GM21390 (cell line): ENCODE measurements at regions not wholly inside any gene's neighbourhood (a gene's known extent, or its start where the extent isn't known, plus 50 kb on each side); places are given as distances from the start of the nearest gene placed in this dataset.

Experiments used
- ATAC-seq: cut with Tn5 transposase; IDR thresholded peaks from one replicate; pipeline ENCODE4 v1.9.1; 2021; ENCODE audit not compliant: unreplicated experiment

- no peak for ATAC-seq
These were observed 50.2 kb upstream of the CTAGE1 start for GRCh38 chr18:22467760-22468553.

GRCh38 chr18:22468554-22468891 lies 50.8 kb upstream of the CTAGE1 start:
- ATAC-seq: no peak

- ATAC-seq: no peak
These were observed 51.5 kb upstream of the CTAGE1 start for GRCh38 chr18:22469061-22469734.

DNA sequence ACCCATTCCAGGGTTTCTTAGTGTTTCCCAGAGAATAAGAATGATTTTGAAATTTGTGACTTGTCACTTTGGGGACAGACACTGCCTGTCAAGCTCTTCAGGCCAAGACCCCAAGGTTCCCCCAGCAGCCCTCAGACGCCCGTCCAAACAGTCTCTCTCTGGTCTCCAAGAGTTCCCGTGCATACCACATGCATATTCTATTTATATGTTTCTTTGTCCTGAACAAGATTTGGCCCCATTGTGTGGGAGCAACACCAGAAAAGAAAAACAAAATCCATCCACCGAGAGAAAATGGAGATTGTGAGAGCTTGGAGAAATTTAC lies 52.2 kb upstream of the CTAGE1 start:
- no peak for ATAC-seq

DNA sequence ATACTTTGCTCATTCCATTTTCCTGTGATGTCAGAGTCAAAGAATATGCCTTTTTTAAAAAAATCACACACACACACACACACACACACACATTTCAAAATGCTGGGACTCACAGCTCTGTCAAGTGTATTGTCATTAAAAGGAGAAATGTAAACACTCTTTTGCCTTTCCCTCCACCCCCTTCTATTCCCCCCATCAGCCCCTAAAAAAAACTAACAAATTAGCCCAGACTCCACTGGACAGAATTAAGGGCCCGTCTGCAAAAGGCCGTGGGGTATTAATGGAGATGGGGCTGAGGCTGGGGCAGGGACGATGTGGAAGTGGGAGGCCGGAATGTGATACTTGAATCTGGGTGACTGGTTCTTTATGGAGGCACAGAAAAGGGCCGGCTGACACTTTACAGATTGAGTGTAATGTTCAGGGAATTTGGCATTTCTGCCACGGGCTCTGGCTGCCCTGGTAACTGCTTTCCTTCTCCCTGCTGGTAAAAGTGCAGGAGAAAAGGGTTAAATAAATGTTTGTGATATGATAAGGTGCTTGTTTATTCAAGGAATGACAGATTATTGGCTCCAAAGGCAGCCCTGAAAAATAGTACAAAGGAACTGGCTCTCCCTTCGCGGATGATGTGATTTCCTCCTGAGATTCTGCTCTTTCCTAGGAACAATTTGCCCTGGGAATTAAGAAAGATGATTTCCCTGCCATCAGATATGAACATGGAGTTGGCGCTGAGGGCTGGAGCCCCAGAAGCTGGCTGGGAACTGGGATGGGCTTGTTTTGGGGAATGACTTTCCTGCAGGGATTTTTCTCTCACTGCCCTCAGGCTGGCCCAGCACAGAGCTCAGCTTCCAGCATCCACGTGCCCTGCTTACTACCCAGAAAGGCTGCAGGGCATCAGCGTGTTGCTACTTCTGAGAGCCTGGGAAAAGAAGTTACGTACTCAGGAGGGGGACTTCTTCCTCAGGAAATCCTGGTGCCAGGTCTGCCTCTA lies 52.8 kb upstream of the CTAGE1 start:
- no peak for ATAC-seq

DNA sequence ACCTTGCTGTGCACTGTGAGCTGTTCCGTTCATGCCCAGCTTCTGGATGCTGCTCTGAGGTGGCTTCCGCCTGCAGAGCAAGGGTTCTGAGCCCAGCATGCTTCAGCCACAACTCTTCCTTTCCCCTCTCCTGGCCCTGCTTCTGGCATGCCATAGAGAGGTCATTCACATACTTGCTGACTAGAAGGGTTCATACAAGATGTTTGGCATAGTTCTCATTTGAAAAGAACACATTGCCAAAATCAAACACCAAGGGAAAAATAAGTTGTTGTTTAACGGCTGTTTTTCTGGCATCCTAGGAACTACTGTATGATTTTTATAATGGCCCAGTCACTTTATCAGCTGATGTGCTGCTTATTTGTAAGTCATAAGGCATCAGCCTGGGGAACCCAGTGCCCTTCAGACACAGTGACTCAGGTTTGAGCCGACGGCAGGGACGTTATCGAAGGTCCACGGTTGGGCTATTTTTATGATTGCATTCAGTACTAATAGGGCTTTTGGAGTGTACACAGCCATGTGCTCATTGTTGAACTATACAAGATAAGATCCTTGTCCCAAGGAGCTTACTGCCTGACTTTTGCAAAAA lies 53.9 kb upstream of the CTAGE1 start:
- no peak for ATAC-seq

DNA sequence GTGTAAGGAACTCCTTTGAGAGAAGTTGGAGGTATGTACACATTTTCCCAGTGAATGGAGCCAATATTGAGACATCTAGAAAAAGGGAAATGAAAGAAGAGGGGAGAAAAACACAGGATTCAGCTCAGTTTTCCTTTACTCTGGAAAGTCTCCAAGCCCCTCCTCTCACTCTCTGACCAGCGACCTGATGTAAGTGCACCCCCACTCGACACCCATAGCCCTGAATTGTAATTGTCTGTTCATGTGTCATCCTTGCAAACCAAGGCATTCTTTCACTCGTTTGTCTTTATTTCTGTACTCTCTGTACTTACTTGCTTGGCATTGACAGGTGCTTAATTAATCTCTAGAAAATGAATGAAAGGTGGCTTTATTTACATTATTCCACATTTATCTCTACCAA lies 55.7 kb upstream of the CTAGE1 start:
- no peak for ATAC-seq

- no peak for ATAC-seq
These were observed 57.8 kb upstream of the CTAGE1 start for GRCh38 chr18:22475426-22476100.

DNA sequence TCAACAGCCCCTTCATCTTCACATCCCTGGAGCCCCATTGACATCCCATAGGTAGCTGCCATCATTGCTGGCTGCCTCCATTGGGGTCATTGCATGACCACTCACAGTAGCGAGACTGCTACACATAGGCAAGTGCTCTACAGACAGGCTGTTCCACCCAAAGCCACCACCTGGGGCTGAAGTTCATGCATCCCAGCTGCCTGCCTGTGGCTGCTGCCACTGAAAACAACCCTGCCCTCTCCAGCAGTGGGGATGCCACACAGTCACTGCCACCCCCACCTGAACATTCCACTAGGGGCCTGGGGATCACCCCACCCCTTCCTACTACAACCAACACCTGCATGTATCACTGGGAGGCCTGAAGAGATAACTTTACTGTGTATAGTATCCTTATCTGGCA lies 59.5 kb upstream of the CTAGE1 start:
- no peak for ATAC-seq

DNA sequence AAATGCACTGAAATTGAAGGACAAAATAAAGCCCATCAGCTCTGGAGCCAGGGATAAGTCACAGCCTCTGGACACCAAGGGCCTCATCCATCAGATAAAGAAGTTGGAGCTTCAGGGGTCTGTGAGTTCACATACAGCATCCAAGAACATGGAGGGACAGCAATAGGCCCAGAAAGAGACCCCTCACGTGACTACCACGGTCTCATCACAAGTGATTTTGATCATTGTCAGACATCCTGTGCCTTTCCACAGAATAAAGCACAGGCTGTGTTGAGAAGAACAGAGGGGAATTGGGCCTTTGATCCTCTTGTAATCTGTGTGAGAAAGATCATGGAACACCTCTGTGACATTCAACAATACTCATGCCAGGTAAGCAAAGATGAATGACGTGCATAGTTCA lies 65.2 kb upstream of the CTAGE1 start:
- no peak for ATAC-seq

DNA sequence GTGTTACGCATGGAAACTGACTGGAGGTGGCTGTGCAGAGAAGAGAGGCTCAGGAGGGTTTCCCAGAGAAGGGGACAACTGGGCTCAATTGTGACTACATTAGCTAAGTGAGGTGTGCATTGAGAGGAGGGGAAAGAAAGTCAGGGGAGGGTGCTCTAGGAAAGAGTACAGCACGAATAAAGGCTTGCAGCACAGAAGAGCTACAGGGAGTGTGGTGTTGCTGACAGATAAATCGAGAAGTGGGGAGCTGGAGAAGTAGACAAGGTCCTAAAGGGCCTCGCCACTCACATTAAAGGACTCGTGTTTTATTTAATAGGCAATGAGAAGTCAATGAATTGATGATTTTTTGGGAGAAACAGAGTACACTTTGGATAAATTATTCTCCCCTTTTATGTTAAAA lies 65.7 kb upstream of the CTAGE1 start:
- no peak for ATAC-seq

DNA sequence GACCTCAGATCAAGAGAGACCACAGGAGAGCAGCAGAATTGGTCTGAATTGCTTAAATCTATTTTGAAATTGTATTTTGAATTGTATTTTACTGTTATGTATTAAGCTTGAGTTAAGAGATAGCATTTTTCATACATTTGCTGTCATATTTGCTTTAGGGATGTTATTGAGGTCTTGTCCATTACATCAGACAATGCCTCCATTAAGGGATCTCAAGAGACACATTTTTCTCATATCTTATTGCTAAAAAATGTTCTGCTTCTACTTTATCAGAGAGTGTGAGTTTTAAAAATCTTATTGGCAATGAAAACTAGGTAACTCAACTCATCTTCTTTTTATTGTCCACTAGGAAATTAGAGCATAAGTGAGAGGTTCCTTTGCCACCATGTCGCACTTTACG lies 66.8 kb upstream of the CTAGE1 start:
- no peak for ATAC-seq

- no peak for ATAC-seq
These were observed 68.1 kb upstream of the CTAGE1 start for GRCh38 chr18:22485808-22486244.

GRCh38 chr18:22486667-22487066 lies 69.0 kb upstream of the CTAGE1 start:
- ATAC-seq: no peak

- ATAC-seq: no peak
These were observed 70.8 kb upstream of the CTAGE1 start for GRCh38 chr18:22488554-22488953.

DNA sequence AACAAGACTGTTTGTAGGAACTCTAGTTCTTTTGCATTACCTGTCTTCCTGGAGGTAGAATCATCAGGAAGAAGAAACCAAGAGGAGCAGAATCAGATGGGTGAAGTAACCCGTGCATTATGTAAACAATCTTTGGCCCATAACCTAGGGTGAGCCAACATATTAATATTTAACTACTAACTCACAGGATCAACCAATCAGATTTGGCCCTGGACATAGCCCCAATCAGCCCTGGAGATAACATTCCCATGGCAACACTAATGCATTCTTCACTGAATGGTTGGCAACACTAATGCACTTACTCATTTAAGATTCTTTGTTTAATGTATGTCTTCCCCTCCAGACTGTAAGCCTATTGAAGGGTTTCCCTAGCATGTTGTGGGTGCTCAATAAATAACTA lies 72.0 kb upstream of the CTAGE1 start:
- ATAC-seq: no peak

DNA sequence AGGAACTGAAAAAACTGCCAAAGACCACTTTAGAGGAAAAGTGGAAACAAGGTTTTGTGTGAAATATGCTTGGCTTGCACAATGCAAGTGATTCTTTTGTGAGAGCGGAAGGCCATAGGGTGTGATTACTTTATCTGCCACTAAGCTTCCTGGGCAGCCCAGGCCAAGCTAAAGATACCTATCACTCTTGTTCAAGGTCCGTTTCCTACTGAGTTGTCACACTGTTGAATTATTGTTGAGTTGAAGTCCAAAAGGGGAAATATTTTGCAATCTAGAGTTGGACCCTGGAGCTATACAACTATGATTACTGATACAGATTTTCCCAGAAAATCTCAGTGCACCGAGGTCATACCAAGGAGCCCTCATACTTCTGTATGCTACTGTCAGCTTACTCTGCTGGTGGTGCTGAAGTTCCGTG lies 72.7 kb upstream of the CTAGE1 start:
- ATAC-seq: no peak

DNA sequence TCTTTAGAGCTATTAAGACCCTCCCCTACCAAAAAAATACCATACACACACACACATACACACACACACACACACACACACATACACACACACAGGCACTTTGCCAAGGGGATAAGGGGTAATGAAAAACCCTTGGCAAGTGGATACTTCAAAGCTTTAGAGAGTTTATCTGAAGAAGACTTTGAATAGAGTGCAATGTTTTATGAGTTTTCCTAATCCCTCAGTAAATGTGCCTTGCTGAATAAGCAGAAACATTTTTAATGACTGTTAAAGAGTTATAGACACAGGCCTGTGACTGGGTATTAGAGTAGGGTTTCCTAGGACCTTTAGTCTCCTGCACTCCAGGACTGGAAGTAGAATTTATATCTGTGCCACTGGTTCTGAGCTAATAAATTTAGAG lies 75.5 kb upstream of the CTAGE1 start:
- ATAC-seq: no peak

DNA sequence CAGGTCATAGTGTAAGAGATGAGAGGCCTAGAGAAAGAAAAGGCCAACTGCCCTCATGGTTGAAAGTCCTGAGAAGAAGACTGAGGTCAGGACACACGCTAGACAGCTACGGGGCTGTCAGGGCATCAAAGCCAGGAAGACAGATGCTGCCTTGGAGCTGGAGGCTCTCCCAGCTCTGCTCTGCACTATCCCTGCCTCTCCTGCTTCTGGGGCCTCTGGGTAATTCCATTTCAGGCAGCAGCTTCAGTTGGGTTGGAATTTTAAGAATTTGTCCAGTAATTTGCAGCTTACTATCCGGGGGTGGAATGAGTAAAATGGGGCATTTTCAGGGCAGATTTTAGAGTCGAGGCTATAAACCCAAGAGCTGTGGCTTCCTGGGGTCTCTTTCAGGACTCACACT lies 76.2 kb upstream of the CTAGE1 start:
- no peak for ATAC-seq

DNA sequence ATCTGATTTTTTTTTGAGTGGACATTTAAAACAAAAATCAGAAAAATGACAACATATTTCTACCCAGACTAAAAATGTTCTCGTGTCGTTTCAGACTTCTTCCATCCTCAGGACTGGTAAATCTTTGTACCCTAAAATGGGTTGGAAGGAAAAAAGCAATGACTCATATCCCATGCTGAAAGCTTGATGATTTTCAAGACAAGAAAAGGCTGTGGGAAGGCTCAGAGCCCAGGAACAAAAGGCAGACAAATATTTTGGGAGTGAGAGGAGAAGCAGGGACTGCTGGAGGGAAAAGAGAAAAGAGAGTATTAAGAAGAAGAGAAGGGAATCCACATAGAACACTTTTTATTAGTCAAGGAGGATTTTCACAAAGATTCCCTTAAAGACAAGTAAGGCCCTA lies 77.1 kb upstream of the CTAGE1 start:
- ATAC-seq: no peak

DNA sequence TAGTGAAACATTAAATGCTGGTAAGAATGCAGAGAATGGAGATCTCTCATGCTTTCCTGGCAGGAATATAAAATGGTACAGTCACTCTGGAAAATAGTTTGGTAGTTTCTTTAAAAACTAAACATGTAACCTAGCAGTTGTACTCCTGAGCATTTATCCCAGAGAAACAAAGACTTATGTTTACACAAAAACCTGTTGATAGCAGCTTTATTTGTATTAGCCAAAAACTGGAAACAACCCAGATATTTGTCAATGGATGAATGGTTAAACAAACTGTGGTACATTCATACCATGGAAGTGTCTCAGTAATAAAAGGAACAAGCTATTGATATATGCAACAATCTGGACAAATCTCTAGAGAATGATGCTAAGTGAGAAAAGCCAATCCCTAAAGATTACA lies 81.7 kb upstream of the CTAGE1 start:
- no peak for ATAC-seq
